ENCODE measurements at regions not wholly inside any gene's neighbourhood (a gene's known extent, or its start where the extent isn't known, plus 50 kb on each side); places are given as distances from the start of the nearest gene placed in this dataset.

- WGBS: 59% methylated on average over 1 of the region's 1 CpG
- TF ChIP-seq CTCF (IDR thresholded peaks at IDR 0.05) (no peak), POLR2A (IDR thresholded peaks at IDR 0.05; ENCODE audit: low read depth) (no peak), EP300 (IDR thresholded peaks at IDR 0.05) (no peak), POLR2AphosphoS5 (IDR thresholded peaks at IDR 0.05) (no peak)
- no peaks in the 10 kb centered on the region for H3K36me3 ChIP-seq
- no peaks in the 10 kb centered on the region for H3K9me3 ChIP-seq
- intact Hi-C loops (cut with DNase I): no loop called here
- H3K27me3 ChIP-seq: no peaks in the 10 kb centered on the region
- no peak for DNase-seq (ENCODE audit: extremely low spot score)
- H3K27ac ChIP-seq (replicated peaks in 1 of 4): no peak overlapping the region
- peaks cover 0 to 6% (median 0%) of the 10 kb centered on the region in 4 donors for H3K4me1 ChIP-seq
- H3K4me3 ChIP-seq: no peak overlapping the region
Measured at GRCh38 chr6:133816171-133816570, 72.7 kb upstream of the TCF21 start.

- H3K27me3 ChIP-seq: no peaks in the 10 kb centered on the region
- H3K27ac ChIP-seq (replicated peaks in 1 of 4): no peak overlapping the region
- intact Hi-C loops (cut with DNase I): no loop called here
- no peaks in the 10 kb centered on the region for H3K9me3 ChIP-seq
- H3K36me3 ChIP-seq: no peaks in the 10 kb centered on the region
- TF ChIP-seq POLR2A (IDR thresholded peaks at IDR 0.05; ENCODE audit: low read depth) (no peak), CTCF (IDR thresholded peaks at IDR 0.05) (peak in 2 of 3 experiments; percentile 27 to 51)
- no peak for DNase-seq (ENCODE audit: extremely low spot score)
- H3K4me1 ChIP-seq: peaks cover 0 to 6% (median 0%) of the 10 kb centered on the region in 4 donors
- WGBS: 86% methylated on average over 9 of the region's 9 CpGs
- H3K4me3 ChIP-seq: no peak overlapping the region
Measured at GRCh38 chr6:133817460-133818047, 71.4 kb upstream of the TCF21 start.

- no peaks in the 10 kb centered on the region for H3K9me3 ChIP-seq
- H3K4me3 ChIP-seq: no peak overlapping the region
- no peak for TF ChIP-seq CTCF (IDR thresholded peaks at IDR 0.05)
- TF ChIP-seq POLR2A (IDR thresholded peaks at IDR 0.05; ENCODE audit: low read depth): no peak
- TF ChIP-seq EP300 (IDR thresholded peaks at IDR 0.05): no peak
- no peak for TF ChIP-seq POLR2AphosphoS5 (IDR thresholded peaks at IDR 0.05)
- no peak overlapping the region for H3K27ac ChIP-seq (replicated peaks in 1 of 4)
- 78% methylated on average over 6 of the region's 6 CpGs for WGBS
- no peaks in the 10 kb centered on the region for H3K27me3 ChIP-seq
- H3K4me1 ChIP-seq: peaks cover 0 to 6% (median 0%) of the 10 kb centered on the region in 4 donors
- H3K36me3 ChIP-seq: no peaks in the 10 kb centered on the region
- no peak for DNase-seq (ENCODE audit: extremely low spot score)
- intact Hi-C loops (cut with DNase I): no loop called here
Measured at GRCh38 chr6:133818320-133818719, 70.6 kb upstream of the TCF21 start.

- peaks cover 0 to 3% (median 0%) of the 10 kb centered on the region in 4 donors for H3K4me1 ChIP-seq
- no peak for DNase-seq (ENCODE audit: extremely low spot score)
- H3K4me3 ChIP-seq: no peak overlapping the region
- H3K36me3 ChIP-seq: no peaks in the 10 kb centered on the region
- intact Hi-C loops (cut with DNase I): no loop called here
- TF ChIP-seq CTCF (IDR thresholded peaks at IDR 0.05): no peak
- TF ChIP-seq POLR2AphosphoS5 (IDR thresholded peaks at IDR 0.05): no peak
- TF ChIP-seq POLR2A (IDR thresholded peaks at IDR 0.05; ENCODE audit: low read depth): no peak
- TF ChIP-seq EP300 (IDR thresholded peaks at IDR 0.05): no peak
- no peaks in the 10 kb centered on the region for H3K27me3 ChIP-seq
- WGBS: 82% methylated on average over 3 of the region's 3 CpGs
- H3K27ac ChIP-seq (replicated peaks in 1 of 4): no peak overlapping the region
- H3K9me3 ChIP-seq: no peaks in the 10 kb centered on the region
Measured at GRCh38 chr6:133820208-133820607, 68.7 kb upstream of the TCF21 start.

- no peak overlapping the region for H3K4me3 ChIP-seq
Measured at GRCh38 chr6:133827766-133828165, 61.1 kb upstream of the TCF21 start.

More at GRCh38 chr6:133827766-133828165, 61.1 kb upstream of the TCF21 start:
- H3K36me3 ChIP-seq: no peaks in the 10 kb centered on the region
- no peak overlapping the region for H3K27ac ChIP-seq (replicated peaks in 1 of 4)
- H3K9me3 ChIP-seq: no peaks in the 10 kb centered on the region
- no peak for TF ChIP-seq EP300 (IDR thresholded peaks at IDR 0.05)
- TF ChIP-seq CTCF (IDR thresholded peaks at IDR 0.05): no peak
- no peak for TF ChIP-seq POLR2AphosphoS5 (IDR thresholded peaks at IDR 0.05)
- TF ChIP-seq POLR2A (IDR thresholded peaks at IDR 0.05; ENCODE audit: low read depth): no peak
- no peaks in the 10 kb centered on the region for H3K27me3 ChIP-seq
- intact Hi-C loops (cut with DNase I): no loop called here
- H3K4me1 ChIP-seq: no peaks in the 10 kb centered on the region
- DNase-seq (ENCODE audit: extremely low spot score): no peak
